Tibial nerve (tissue), 4 donors: ENCODE measurements at regions not wholly inside any gene's neighbourhood (a gene's known extent, or its start where the extent isn't known, plus 50 kb on each side); places are given as distances from the start of the nearest gene placed in this dataset.

Source experiments
- EP300 ChIP-seq, 2 donors: sonication (generic); formaldehyde crosslinking; IDR thresholded peaks; one replicate each; pipeline ENCODE4 v1.6.1; 2017; ENCODE audit warnings: antibody characterized with exemption in 2 of 2, mild to moderate bottlenecking in 1 of 2
- POLR2A ChIP-seq, 2 donors: fragments of 450-650 bp; IDR thresholded peaks; one replicate each; pipeline ENCODE4 v1.6.1; 2017; ENCODE audit warnings: antibody characterized with exemption in 2 of 2, mild to moderate bottlenecking in 2 of 2, moderate library complexity in 2 of 2
- TF ChIP-seq, protein P1 (sequence below), 5 experiments: fragments of 200-600 bp in 3 of 5; fragments of 450-650 bp in 2 of 5; sonication (generic) in 3 of 5; IDR thresholded peaks; one replicate each; pipeline ENCODE4 v1.5.1; 2016 to 2019; ENCODE audit warnings: antibody characterized with exemption in 5 of 5, mild to moderate bottlenecking in 3 of 5, moderate library complexity in 2 of 5

GRCh38 chr11:45446434-45446833 lies 160.3 kb upstream of the SYT13 start:
- TF ChIP-seq POLR2A (IDR thresholded peaks at IDR 0.05) (no peak), EP300 (IDR thresholded peaks at IDR 0.05) (no peak)
- TF ChIP-seq, protein P1, sequence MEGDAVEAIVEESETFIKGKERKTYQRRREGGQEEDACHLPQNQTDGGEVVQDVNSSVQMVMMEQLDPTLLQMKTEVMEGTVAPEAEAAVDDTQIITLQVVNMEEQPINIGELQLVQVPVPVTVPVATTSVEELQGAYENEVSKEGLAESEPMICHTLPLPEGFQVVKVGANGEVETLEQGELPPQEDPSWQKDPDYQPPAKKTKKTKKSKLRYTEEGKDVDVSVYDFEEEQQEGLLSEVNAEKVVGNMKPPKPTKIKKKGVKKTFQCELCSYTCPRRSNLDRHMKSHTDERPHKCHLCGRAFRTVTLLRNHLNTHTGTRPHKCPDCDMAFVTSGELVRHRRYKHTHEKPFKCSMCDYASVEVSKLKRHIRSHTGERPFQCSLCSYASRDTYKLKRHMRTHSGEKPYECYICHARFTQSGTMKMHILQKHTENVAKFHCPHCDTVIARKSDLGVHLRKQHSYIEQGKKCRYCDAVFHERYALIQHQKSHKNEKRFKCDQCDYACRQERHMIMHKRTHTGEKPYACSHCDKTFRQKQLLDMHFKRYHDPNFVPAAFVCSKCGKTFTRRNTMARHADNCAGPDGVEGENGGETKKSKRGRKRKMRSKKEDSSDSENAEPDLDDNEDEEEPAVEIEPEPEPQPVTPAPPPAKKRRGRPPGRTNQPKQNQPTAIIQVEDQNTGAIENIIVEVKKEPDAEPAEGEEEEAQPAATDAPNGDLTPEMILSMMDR (IDR thresholded peaks at IDR 0.05), result no peak
